ENCODE measurements at regions not wholly inside any gene's neighbourhood (a gene's known extent, or its start where the extent isn't known, plus 50 kb on each side); places are given as distances from the start of the nearest gene placed in this dataset.

DNA sequence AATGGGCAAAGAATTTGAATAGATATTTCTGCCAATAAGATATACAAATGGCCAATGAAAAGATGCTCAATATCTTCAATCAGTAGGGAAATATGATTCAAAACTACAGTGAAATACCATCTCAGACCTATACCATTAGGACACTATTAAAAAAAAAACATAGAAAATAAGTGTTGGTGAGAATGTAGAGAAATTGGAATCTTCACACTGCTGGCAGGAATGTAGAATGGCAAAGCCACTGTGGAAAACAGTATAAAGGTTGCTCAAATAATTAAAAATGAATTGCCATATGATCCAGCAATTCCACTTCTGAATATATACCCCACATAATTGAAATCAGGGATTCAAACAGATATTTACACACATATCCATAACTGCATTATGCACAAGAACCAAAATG is 88.1 kb upstream of the STARD13 start:
- TF ChIP-seq, protein P1, sequence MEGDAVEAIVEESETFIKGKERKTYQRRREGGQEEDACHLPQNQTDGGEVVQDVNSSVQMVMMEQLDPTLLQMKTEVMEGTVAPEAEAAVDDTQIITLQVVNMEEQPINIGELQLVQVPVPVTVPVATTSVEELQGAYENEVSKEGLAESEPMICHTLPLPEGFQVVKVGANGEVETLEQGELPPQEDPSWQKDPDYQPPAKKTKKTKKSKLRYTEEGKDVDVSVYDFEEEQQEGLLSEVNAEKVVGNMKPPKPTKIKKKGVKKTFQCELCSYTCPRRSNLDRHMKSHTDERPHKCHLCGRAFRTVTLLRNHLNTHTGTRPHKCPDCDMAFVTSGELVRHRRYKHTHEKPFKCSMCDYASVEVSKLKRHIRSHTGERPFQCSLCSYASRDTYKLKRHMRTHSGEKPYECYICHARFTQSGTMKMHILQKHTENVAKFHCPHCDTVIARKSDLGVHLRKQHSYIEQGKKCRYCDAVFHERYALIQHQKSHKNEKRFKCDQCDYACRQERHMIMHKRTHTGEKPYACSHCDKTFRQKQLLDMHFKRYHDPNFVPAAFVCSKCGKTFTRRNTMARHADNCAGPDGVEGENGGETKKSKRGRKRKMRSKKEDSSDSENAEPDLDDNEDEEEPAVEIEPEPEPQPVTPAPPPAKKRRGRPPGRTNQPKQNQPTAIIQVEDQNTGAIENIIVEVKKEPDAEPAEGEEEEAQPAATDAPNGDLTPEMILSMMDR (IDR thresholded peaks at IDR 0.05), result no peak
- TF ChIP-seq POLR2A (IDR thresholded peaks at IDR 0.05), result no peak
- no peak for TF ChIP-seq EP300 (IDR thresholded peaks at IDR 0.05)
